H9 (cell line): ENCODE measurements at regions not wholly inside any gene's neighbourhood (a gene's known extent, or its start where the extent isn't known, plus 50 kb on each side); places are given as distances from the start of the nearest gene placed in this dataset.

Experiments used
- DNase-seq: peaks from one replicate; pipeline ENCODE4 v3.0.0-alpha.2; 2017
- H2AFZ ChIP-seq: one replicate; pipeline ENCODE4 v1.6.1; 2013; ENCODE audit warnings: mild to moderate bottlenecking, low read length, control low read depth, moderate library complexity
- H2AK5ac ChIP-seq: 2 replicates; pipeline ENCODE4 v1.6.1; 2013; ENCODE audit warnings: low read length, control low read depth, mixed read lengths; ENCODE audit not compliant: insufficient read length
- H2BK120ac ChIP-seq: one replicate; pipeline ENCODE4 v1.6.1; 2013; ENCODE audit warnings: low read depth, mild to moderate bottlenecking, low read length, control low read depth, inconsistent platforms; ENCODE audit not compliant: poor library complexity, severe bottlenecking
- H2BK12ac ChIP-seq: 2 replicates; pipeline ENCODE4 v1.6.1; 2013; ENCODE audit warnings: low read length, control low read depth, mixed read lengths, low read depth; ENCODE audit not compliant: insufficient read length
- H2BK15ac ChIP-seq: 2 replicates; pipeline ENCODE4 v1.6.1; 2013; ENCODE audit warnings: low read depth, low read length, control low read depth
- H2BK20ac ChIP-seq: one replicate; pipeline ENCODE4 v1.6.1; 2013; ENCODE audit warnings: low read depth, mild to moderate bottlenecking, low read length, control low read depth, inconsistent platforms; ENCODE audit not compliant: poor library complexity, severe bottlenecking
- H2BK5ac ChIP-seq: 2 replicates; pipeline ENCODE4 v1.6.1; 2013; ENCODE audit warnings: low read length, control low read depth, mixed read lengths; ENCODE audit not compliant: insufficient read length
- H3K14ac ChIP-seq: 2 replicates; pipeline ENCODE4 v1.6.1; 2013; ENCODE audit warnings: low read length, control low read depth; ENCODE audit not compliant: insufficient read depth
- H3K18ac ChIP-seq: 2 replicates; pipeline ENCODE4 v1.6.1; 2013; ENCODE audit warnings: low read depth, mild to moderate bottlenecking, mixed read lengths, low read length, control low read depth; ENCODE audit not compliant: insufficient read length
- H3K23ac ChIP-seq: 2 replicates; pipeline ENCODE4 v1.6.1; 2013; ENCODE audit warnings: low read length, control low read depth, mixed read lengths, low read depth; ENCODE audit not compliant: insufficient read length
- H3K23me2 ChIP-seq: 2 replicates; pipeline ENCODE4 v1.6.1; 2013; ENCODE audit warnings: low read depth, mild to moderate bottlenecking, mixed read lengths, low read length, control low read depth; ENCODE audit not compliant: insufficient read length, poor library complexity, severe bottlenecking
- H3K27ac ChIP-seq: 2 replicates; pipeline ENCODE4 v1.5.1; 2013; ENCODE audit warnings: low read length, control low read depth, mixed read lengths, low read depth; ENCODE audit not compliant: insufficient read length
- H3K27me3 ChIP-seq: 2 replicates; pipeline ENCODE4 v1.6.1; 2013; ENCODE audit warnings: low read length, control low read depth, inconsistent platforms; ENCODE audit not compliant: insufficient read depth
- H3K4ac ChIP-seq: 2 replicates; pipeline ENCODE4 v1.6.1; 2013; ENCODE audit warnings: low read depth, mild to moderate bottlenecking, control low read depth, inconsistent platforms, low read length, moderate library complexity
- H3K4me1 ChIP-seq: 2 replicates; pipeline ENCODE4 v1.6.1; 2013; ENCODE audit warnings: low read length, control low read depth, inconsistent platforms; ENCODE audit not compliant: insufficient read depth
- H3K4me2 ChIP-seq: 2 replicates; pipeline ENCODE4 v1.6.1; 2013; ENCODE audit warnings: low read length, control low read depth, mixed read lengths; ENCODE audit not compliant: insufficient read length, insufficient read depth
- H3K56ac ChIP-seq: 2 replicates; pipeline ENCODE4 v1.6.1; 2013; ENCODE audit warnings: low read depth, mild to moderate bottlenecking, mixed read lengths, low read length, control low read depth; ENCODE audit not compliant: insufficient read length
- H3K79me1 ChIP-seq: 2 replicates; pipeline ENCODE4 v1.6.1; 2013; ENCODE audit warnings: low read depth, mild to moderate bottlenecking, moderate library complexity, low read length, control low read depth, inconsistent platforms; ENCODE audit not compliant: insufficient read depth, poor library complexity, severe bottlenecking
- H3K79me2 ChIP-seq: 2 replicates; pipeline ENCODE4 v1.6.1; 2013; ENCODE audit warnings: low read length, control low read depth, inconsistent platforms; ENCODE audit not compliant: insufficient read depth
- H3K9ac ChIP-seq: 2 replicates; pipeline ENCODE4 v1.6.1; 2013; ENCODE audit warnings: low read length, control low read depth, mixed read lengths; ENCODE audit not compliant: insufficient read length; ENCODE audit errors: extremely low read depth
- H3K9me3 ChIP-seq: one replicate; pipeline ENCODE4 v1.6.1; 2013; ENCODE audit warnings: low read depth, low read length, inconsistent platforms; ENCODE audit not compliant: control insufficient read depth
- H3T11ph ChIP-seq: one replicate; pipeline ENCODE4 v1.6.1; 2013; ENCODE audit warnings: mild to moderate bottlenecking, low read length, control low read depth, inconsistent platforms
- H4K20me1 ChIP-seq: one replicate; pipeline ENCODE4 v1.6.1; 2013; ENCODE audit not compliant: control insufficient read depth, insufficient read length, insufficient read depth
- H4K5ac ChIP-seq: 2 replicates; pipeline ENCODE4 v1.6.1; 2013; ENCODE audit warnings: low read depth, mild to moderate bottlenecking, mixed read lengths, low read length, control low read depth; ENCODE audit not compliant: insufficient read length
- H4K8ac ChIP-seq: replicated peaks from 2 replicates; pipeline ENCODE4 v1.6.1; 2013; ENCODE audit warnings: low read length, control low read depth, mixed read lengths, low read depth; ENCODE audit not compliant: insufficient read length
- H4K91ac ChIP-seq: 2 replicates; pipeline ENCODE4 v1.6.1; 2013; ENCODE audit warnings: low read depth, mild to moderate bottlenecking, moderate library complexity, mixed read lengths, low read length, control low read depth; ENCODE audit not compliant: insufficient read length
- H3K27ac Mint-ChIP-seq, 3 experiments: 2 replicates in 2 of 3; 3 replicates in 1 of 3; pipeline ENCODE4 v1.8.0; 2020 to 2021; ENCODE audit warnings: mixed read lengths in 3 of 3, mild to moderate bottlenecking in 1 of 3, moderate library complexity in 1 of 3
- H3K27me3 Mint-ChIP-seq: 2 replicates; pipeline ENCODE4 v1.8.0; 2021; ENCODE audit warnings: low read depth, mild to moderate bottlenecking, moderate library complexity, mixed read lengths
- H3K36me3 Mint-ChIP-seq, 3 experiments: 2 replicates in 2 of 3; 3 replicates in 1 of 3; pipeline ENCODE4 v1.8.0; 2020 to 2021; ENCODE audit warnings: low read depth in 3 of 3, mixed read lengths in 3 of 3; ENCODE audit not compliant: insufficient read depth in 1 of 3
- H3K4me1 Mint-ChIP-seq, 2 experiments: 2 replicates each; pipeline ENCODE4 v1.8.0; 2020; ENCODE audit warnings: mixed read lengths in 2 of 2
- H3K4me3 Mint-ChIP-seq, 2 experiments: 2 replicates in 1 of 2; 3 replicates in 1 of 2; pipeline ENCODE4 v1.8.0; 2020 to 2021; ENCODE audit warnings: mild to moderate bottlenecking in 2 of 2, mixed read lengths in 2 of 2, moderate library complexity in 1 of 2
- H3K9me3 Mint-ChIP-seq, 2 experiments: 2 replicates in 1 of 2; 3 replicates in 1 of 2; pipeline ENCODE4 v1.8.0; 2020; ENCODE audit warnings: mild to moderate bottlenecking in 2 of 2, mixed read lengths in 2 of 2, moderate library complexity in 1 of 2
- WGBS: extraction: QIAGEN DNeasy Blood & Tissue Kit; methylation state at CpG from one replicate; pipeline ENCODE4 v1.1.7; 2013; ENCODE audit warnings: missing lambda C conversion rate, low lambda C conversion rate, mixed read lengths; ENCODE audit not compliant: insufficient read length; ENCODE audit errors: extremely low coverage; 5-methylcytosine and 5-hydroxymethylcytosine counted together
- TF ChIP-seq, protein P1 (sequence below): fragments of 200-600 bp; sonication (generic); conservative IDR thresholded peaks from 3 replicates; pipeline ENCODE4 v1.8.0; 2021; ENCODE audit warnings: antibody characterized with exemption, mild to moderate bottlenecking

DNA sequence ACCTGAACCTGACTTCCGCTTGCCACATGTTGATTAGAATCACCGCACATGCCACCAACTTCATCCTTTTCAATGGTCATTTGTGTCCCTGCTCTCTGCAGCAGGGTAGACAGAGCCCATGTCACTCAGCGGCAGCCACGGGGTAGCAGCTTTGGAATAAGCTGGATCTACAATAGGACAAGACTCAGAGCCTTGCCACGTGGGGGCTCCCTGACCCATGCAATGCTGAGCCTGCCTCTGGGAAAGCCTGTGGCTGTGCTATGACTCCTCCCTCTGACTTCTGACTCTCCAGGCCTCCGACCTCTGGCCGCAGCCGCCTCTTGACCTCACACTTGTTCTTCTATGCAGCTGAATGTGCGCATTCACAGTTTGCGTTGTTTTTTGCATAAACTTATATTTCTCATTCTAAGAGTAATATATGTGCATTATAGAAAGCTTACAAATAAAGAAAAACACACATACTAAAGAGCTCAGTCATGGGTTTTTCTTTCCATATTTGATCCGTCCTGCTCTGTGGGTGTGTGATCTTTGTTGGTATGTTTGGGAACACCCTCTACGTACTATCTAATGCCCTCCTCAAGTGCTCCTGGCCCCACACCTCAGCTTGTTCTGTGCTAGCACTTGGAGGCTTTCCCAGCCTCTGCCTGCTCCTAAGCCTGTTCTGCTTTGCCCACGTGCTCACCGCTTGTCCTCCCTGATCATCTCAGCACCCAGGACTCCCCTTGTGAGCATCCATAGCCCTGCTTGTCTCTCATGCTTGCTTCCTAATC lies 198.0 kb upstream of the MKI67 start:
- H2BK5ac ChIP-seq, result no peak overlapping the region
- no peak overlapping the region for H3K4me2 ChIP-seq
- H3K9me3 Mint-ChIP-seq, result peaks cover 10% of the 10 kb centered on the region in 2 experiments; a peak in 4 of 5 replicates
- no peak overlapping the region for H2BK12ac ChIP-seq
- peak overlapping the region in 2 of 3 experiments; percentile 23 to 25; a peak in 2 of 7 replicates for H3K27ac Mint-ChIP-seq
- peak; percentile 84 for DNase-seq
- H2BK15ac ChIP-seq, result no peak overlapping the region
- H3K27ac ChIP-seq, result no peak overlapping the region
- no peaks in the 10 kb centered on the region for H4K20me1 ChIP-seq
- no peak overlapping the region for H4K5ac ChIP-seq
- H2BK20ac ChIP-seq, result no peak overlapping the region
- H3K4ac ChIP-seq, result no peak overlapping the region
- H3K9me3 ChIP-seq, result no peaks in the 10 kb centered on the region
- no peak overlapping the region for H3K56ac ChIP-seq
- no peak overlapping the region for H4K8ac ChIP-seq
- H3K4me1 Mint-ChIP-seq, result peaks cover 5 to 11% of the 10 kb centered on the region in 2 experiments
- no peak overlapping the region for H4K91ac ChIP-seq
- H3K4me1 ChIP-seq, result no peaks in the 10 kb centered on the region
- no peak overlapping the region for H3K14ac ChIP-seq
- peaks cover 2% of the 10 kb centered on the region; the same call in 1 of the 2 replicates for H3K27me3 Mint-ChIP-seq
- no peaks in the 10 kb centered on the region for H3K23me2 ChIP-seq
- H3K36me3 Mint-ChIP-seq, result peaks cover 0 to 11% (median 0%) of the 10 kb centered on the region in 3 experiments; a peak in 3 of 7 replicates
- H3K9ac ChIP-seq, result no peak overlapping the region
- H3K18ac ChIP-seq, result no peak overlapping the region
- H3T11ph ChIP-seq, result no peak overlapping the region
- H2AFZ ChIP-seq, result no peak overlapping the region
- no peak overlapping the region for H2AK5ac ChIP-seq
- H3K79me2 ChIP-seq, result no peaks in the 10 kb centered on the region
- no peaks in the 10 kb centered on the region for H3K27me3 ChIP-seq
- no peak overlapping the region for H3K23ac ChIP-seq
- H2BK120ac ChIP-seq, result no peak overlapping the region
- WGBS, result no CpG with 5 or more reads among the region's 14 CpGs
- H3K79me1 ChIP-seq, result no peaks in the 10 kb centered on the region
- no peak overlapping the region for H3K4me3 Mint-ChIP-seq
- TF ChIP-seq, protein P1, sequence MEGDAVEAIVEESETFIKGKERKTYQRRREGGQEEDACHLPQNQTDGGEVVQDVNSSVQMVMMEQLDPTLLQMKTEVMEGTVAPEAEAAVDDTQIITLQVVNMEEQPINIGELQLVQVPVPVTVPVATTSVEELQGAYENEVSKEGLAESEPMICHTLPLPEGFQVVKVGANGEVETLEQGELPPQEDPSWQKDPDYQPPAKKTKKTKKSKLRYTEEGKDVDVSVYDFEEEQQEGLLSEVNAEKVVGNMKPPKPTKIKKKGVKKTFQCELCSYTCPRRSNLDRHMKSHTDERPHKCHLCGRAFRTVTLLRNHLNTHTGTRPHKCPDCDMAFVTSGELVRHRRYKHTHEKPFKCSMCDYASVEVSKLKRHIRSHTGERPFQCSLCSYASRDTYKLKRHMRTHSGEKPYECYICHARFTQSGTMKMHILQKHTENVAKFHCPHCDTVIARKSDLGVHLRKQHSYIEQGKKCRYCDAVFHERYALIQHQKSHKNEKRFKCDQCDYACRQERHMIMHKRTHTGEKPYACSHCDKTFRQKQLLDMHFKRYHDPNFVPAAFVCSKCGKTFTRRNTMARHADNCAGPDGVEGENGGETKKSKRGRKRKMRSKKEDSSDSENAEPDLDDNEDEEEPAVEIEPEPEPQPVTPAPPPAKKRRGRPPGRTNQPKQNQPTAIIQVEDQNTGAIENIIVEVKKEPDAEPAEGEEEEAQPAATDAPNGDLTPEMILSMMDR, result peak; percentile 63; the same call in 2 of the 3 replicates
